Activated naive CD4-positive, alpha-beta T cell treated with anti-CD3 and anti-CD28 coated beads for 36 hours (primary cell): ENCODE measurements at regions not wholly inside any gene's neighbourhood (a gene's known extent, or its start where the extent isn't known, plus 50 kb on each side); places are given as distances from the start of the nearest gene placed in this dataset.

ENCODE experiments used
- CTCF ChIA-PET: fragments of 350-600 bp; sonication (Branson Sonifier 250); formaldehyde crosslinking; loops from one replicate; lab custom pipeline; 2021; ENCODE audit warnings: antibody characterized with exemption; lab: Charles Lee
- DNase-seq: peaks from one replicate; pipeline ENCODE4 v3.0.0-alpha.2; 2020
- H3K27ac Mint-ChIP-seq: one replicate; pipeline ENCODE4 v1.8.0; 2021; ENCODE audit warnings: mild to moderate bottlenecking, mixed read lengths
- H3K27me3 Mint-ChIP-seq: one replicate; pipeline ENCODE4 v1.8.0; 2021; ENCODE audit warnings: low read depth, mixed read lengths
- H3K36me3 Mint-ChIP-seq: one replicate; pipeline ENCODE4 v1.8.0; 2021; ENCODE audit warnings: low read depth, mixed read lengths
- H3K4me1 Mint-ChIP-seq: one replicate; pipeline ENCODE4 v1.8.0; 2021; ENCODE audit warnings: low read depth, mixed read lengths
- H3K4me3 Mint-ChIP-seq: one replicate; pipeline ENCODE4 v1.8.0; 2021; ENCODE audit warnings: mild to moderate bottlenecking, moderate library complexity, mixed read lengths
- H3K9me3 Mint-ChIP-seq: one replicate; pipeline ENCODE4 v1.8.0; 2021; ENCODE audit warnings: mixed read lengths
- intact Hi-C: fragments of 100-400 bp; cut with micrococcal nuclease; formaldehyde crosslinking; loops from one replicate; pipeline ENCODE4 v1.15.1; 2023

- intact Hi-C loops, result loop anchor here (10.0 kb wide), 1 partner anchor 234 kb away; no protein-coding TSS in a partner anchor
- Mint-ChIP-seq H3K27me3 (no peaks in the 10 kb centered on the region), H3K4me1 (peaks cover 6% of the 10 kb centered on the region), H3K27ac (no peak overlapping the region), H3K4me3 (no peak overlapping the region), H3K36me3 (no peaks in the 10 kb centered on the region), H3K9me3 (peaks cover 11% of the 10 kb centered on the region)
- CTCF ChIA-PET, result no interaction called here
- DNase-seq, result peak; percentile 63
Observed at GRCh38 chr10:131641231-131641630, 259.6 kb upstream of the PPP2R2D start.

GRCh38 chr10:131641898-131642297 is 258.9 kb upstream of the PPP2R2D start:
- no peak overlapping the region for H3K27ac Mint-ChIP-seq
- H3K9me3 Mint-ChIP-seq, result peaks cover 11% of the 10 kb centered on the region
- DNase-seq, result no peak
- no peaks in the 10 kb centered on the region for H3K27me3 Mint-ChIP-seq
- intact Hi-C loops, result loop anchor here (10.0 kb wide), 1 partner anchor 233 kb away; no protein-coding TSS in a partner anchor
- no peaks in the 10 kb centered on the region for H3K36me3 Mint-ChIP-seq
- CTCF ChIA-PET, result no interaction called here
- no peak overlapping the region for H3K4me3 Mint-ChIP-seq
- H3K4me1 Mint-ChIP-seq, result peaks cover 6% of the 10 kb centered on the region

- CTCF ChIA-PET, result no interaction called here
- H3K27ac Mint-ChIP-seq, result no peak overlapping the region
- peaks cover 11% of the 10 kb centered on the region for H3K9me3 Mint-ChIP-seq
- H3K4me3 Mint-ChIP-seq, result no peak overlapping the region
- H3K36me3 Mint-ChIP-seq, result no peaks in the 10 kb centered on the region
- intact Hi-C loops, result loop anchor here (10.0 kb wide), 1 partner anchor 232 kb away; no protein-coding TSS in a partner anchor
- peaks cover 4% of the 10 kb centered on the region for H3K27me3 Mint-ChIP-seq
- peaks cover 6% of the 10 kb centered on the region for H3K4me1 Mint-ChIP-seq
- DNase-seq, result no peak
Observed at GRCh38 chr10:131642966-131643365, 257.8 kb upstream of the PPP2R2D start.

GRCh38 chr10:131644289-131644688 is 256.5 kb upstream of the PPP2R2D start:
- Mint-ChIP-seq H3K36me3 (no peaks in the 10 kb centered on the region), H3K4me3 (no peak overlapping the region), H3K4me1 (peaks cover 6% of the 10 kb centered on the region), H3K9me3 (peaks cover 7% of the 10 kb centered on the region), H3K27me3 (peaks cover 4% of the 10 kb centered on the region), H3K27ac (no peak overlapping the region)
- DNase-seq, result no peak
- CTCF ChIA-PET, result no interaction called here
- intact Hi-C loops, result loop anchor here (10.0 kb wide), 1 partner anchor 231 kb away; no protein-coding TSS in a partner anchor

- peaks cover 1% of the 10 kb centered on the region for H3K9me3 Mint-ChIP-seq
- H3K36me3 Mint-ChIP-seq, result no peaks in the 10 kb centered on the region
- H3K4me1 Mint-ChIP-seq, result peaks cover 6% of the 10 kb centered on the region
- CTCF ChIA-PET, result no interaction called here
- intact Hi-C loops, result loop anchor here (10.0 kb wide), 1 partner anchor 230 kb away; no protein-coding TSS in a partner anchor
- H3K4me3 Mint-ChIP-seq, result no peak overlapping the region
- no peak overlapping the region for H3K27ac Mint-ChIP-seq
- H3K27me3 Mint-ChIP-seq, result peaks cover 4% of the 10 kb centered on the region
- DNase-seq, result no peak
Observed at GRCh38 chr10:131644864-131645658, 255.7 kb upstream of the PPP2R2D start.

GRCh38 chr10:131645756-131646155 is 255.1 kb upstream of the PPP2R2D start:
- no peak overlapping the region for H3K27ac Mint-ChIP-seq
- no peaks in the 10 kb centered on the region for H3K36me3 Mint-ChIP-seq
- no peak for DNase-seq
- CTCF ChIA-PET, result no interaction called here
- peaks cover 1% of the 10 kb centered on the region for H3K9me3 Mint-ChIP-seq
- H3K4me1 Mint-ChIP-seq, result peaks cover 6% of the 10 kb centered on the region
- peaks cover 4% of the 10 kb centered on the region for H3K27me3 Mint-ChIP-seq
- H3K4me3 Mint-ChIP-seq, result no peak overlapping the region
- intact Hi-C loops, result loop anchor here (10.0 kb wide), 1 partner anchor 229 kb away; no protein-coding TSS in a partner anchor

GRCh38 chr10:131646551-131647525 is 254.0 kb upstream of the PPP2R2D start:
- H3K4me1 Mint-ChIP-seq, result no peaks in the 10 kb centered on the region
- H3K27ac Mint-ChIP-seq, result no peak overlapping the region
- H3K4me3 Mint-ChIP-seq, result no peak overlapping the region
- CTCF ChIA-PET, result no interaction called here
- H3K9me3 Mint-ChIP-seq, result peaks cover 1% of the 10 kb centered on the region
- no peak for DNase-seq
- H3K27me3 Mint-ChIP-seq, result peaks cover 8% of the 10 kb centered on the region
- intact Hi-C loops, result loop anchor here (10.0 kb wide), 1 partner anchor 228 kb away; no protein-coding TSS in a partner anchor
- no peaks in the 10 kb centered on the region for H3K36me3 Mint-ChIP-seq

GRCh38 chr10:131647789-131648188 is 253.0 kb upstream of the PPP2R2D start:
- H3K27me3 Mint-ChIP-seq, result peaks cover 14% of the 10 kb centered on the region
- H3K36me3 Mint-ChIP-seq, result no peaks in the 10 kb centered on the region
- CTCF ChIA-PET, result no interaction called here
- H3K27ac Mint-ChIP-seq, result no peak overlapping the region
- H3K4me1 Mint-ChIP-seq, result peaks cover 5% of the 10 kb centered on the region
- H3K9me3 Mint-ChIP-seq, result no peaks in the 10 kb centered on the region
- intact Hi-C loops, result loop anchor here (10.0 kb wide), 1 partner anchor 227 kb away; no protein-coding TSS in a partner anchor
- no peak overlapping the region for H3K4me3 Mint-ChIP-seq
- no peak for DNase-seq

- no peak overlapping the region for H3K4me3 Mint-ChIP-seq
- no peaks in the 10 kb centered on the region for H3K9me3 Mint-ChIP-seq
- no peaks in the 10 kb centered on the region for H3K36me3 Mint-ChIP-seq
- CTCF ChIA-PET, result no interaction called here
- no peak overlapping the region for H3K27ac Mint-ChIP-seq
- peaks cover 5% of the 10 kb centered on the region for H3K4me1 Mint-ChIP-seq
- H3K27me3 Mint-ChIP-seq, result peaks cover 20% of the 10 kb centered on the region
- DNase-seq, result no peak
- intact Hi-C loops, result loop anchor here (10.0 kb wide), 1 partner anchor 226 kb away; no protein-coding TSS in a partner anchor
Observed at GRCh38 chr10:131648386-131649020, 252.3 kb upstream of the PPP2R2D start.

- no peaks in the 10 kb centered on the region for H3K9me3 Mint-ChIP-seq
- intact Hi-C loops, result loop anchor here (10.0 kb wide), 1 partner anchor 225 kb away; no protein-coding TSS in a partner anchor
- peaks cover 25% of the 10 kb centered on the region for H3K27me3 Mint-ChIP-seq
- H3K27ac Mint-ChIP-seq, result no peak overlapping the region
- CTCF ChIA-PET, result no interaction called here
- no peaks in the 10 kb centered on the region for H3K36me3 Mint-ChIP-seq
- no peak for DNase-seq
- no peak overlapping the region for H3K4me3 Mint-ChIP-seq
- peaks cover 5% of the 10 kb centered on the region for H3K4me1 Mint-ChIP-seq
Observed at GRCh38 chr10:131649617-131650016, 251.2 kb upstream of the PPP2R2D start.

- CTCF ChIA-PET, result interaction anchor here (0.6 kb wide), 1 partner anchor 220 kb away, joined by 3 read pairs; no protein-coding TSS in a partner anchor
- H3K27me3 Mint-ChIP-seq, result peaks cover 25% of the 10 kb centered on the region
Observed at GRCh38 chr10:131650169-131650705, 250.6 kb upstream of the PPP2R2D start.

More at GRCh38 chr10:131650169-131650705, 250.6 kb upstream of the PPP2R2D start:
- no peaks in the 10 kb centered on the region for H3K9me3 Mint-ChIP-seq
- H3K4me1 Mint-ChIP-seq, result peaks cover 5% of the 10 kb centered on the region
- intact Hi-C loops, result no loop called here
- DNase-seq, result no peak
- H3K27ac Mint-ChIP-seq, result no peak overlapping the region
- H3K36me3 Mint-ChIP-seq, result no peaks in the 10 kb centered on the region
- no peak overlapping the region for H3K4me3 Mint-ChIP-seq
